K562 (cell line): ENCODE measurements at regions not wholly inside any gene's neighbourhood (a gene's known extent, or its start where the extent isn't known, plus 50 kb on each side); places are given as distances from the start of the nearest gene placed in this dataset.

Source experiments
- ARID2 ChIP-seq: fragments of 450-650 bp; IDR thresholded peaks from 2 replicates; pipeline ENCODE4 v1.6.1; 2017; ENCODE audit warnings: antibody characterized with exemption, mild to moderate bottlenecking
- BRF1 ChIP-seq: IDR thresholded peaks from 3 replicates; pipeline ENCODE4 v1.6.1; 2011; ENCODE audit warnings: borderline replicate concordance, mild to moderate bottlenecking; ENCODE audit not compliant: insufficient read length; ENCODE audit errors: extremely low read depth
- KLF1 ChIP-seq: fragments of 450-650 bp; IDR thresholded peaks from 2 replicates; pipeline ENCODE4 v1.6.1; 2016; ENCODE audit warnings: missing genetic modification characterization, missing compliant biosample characterization
- NUFIP1 ChIP-seq: fragments of 450-650 bp; IDR thresholded peaks from 2 replicates; pipeline ENCODE4 v1.6.1; 2018; ENCODE audit not compliant: partially characterized antibody
- PML ChIP-seq: IDR thresholded peaks from 2 replicates; pipeline ENCODE4 v1.6.1; 2012; ENCODE audit warnings: low read length, inconsistent platforms
- SREBF1 ChIP-seq: fragments of 150-350 bp; IDR thresholded peaks from 2 replicates; pipeline ENCODE4 v1.6.1; 2014; ENCODE audit warnings: antibody characterized with exemption, low read depth, low read length, borderline replicate concordance
- ZNF197 ChIP-seq: fragments of 200-800 bp; sonication (Bioruptor generic); IDR thresholded peaks from 2 replicates; pipeline ENCODE4 v1.6.1; 2016; ENCODE audit warnings: low read depth, missing genetic modification characterization, missing compliant biosample characterization
- TF ChIP-seq, protein P1 (sequence below): sonication (generic); formaldehyde crosslinking; IDR thresholded peaks from 2 replicates; pipeline ENCODE4 v1.8.0; 2022; ENCODE audit warnings: mild to moderate bottlenecking, missing genetic modification reagents, borderline replicate concordance
- TF ChIP-seq, protein P2 (sequence below): sonication (generic); formaldehyde crosslinking; IDR thresholded peaks from 2 replicates; pipeline ENCODE4 v1.8.0; 2022; ENCODE audit warnings: mild to moderate bottlenecking, missing genetic modification reagents

DNA sequence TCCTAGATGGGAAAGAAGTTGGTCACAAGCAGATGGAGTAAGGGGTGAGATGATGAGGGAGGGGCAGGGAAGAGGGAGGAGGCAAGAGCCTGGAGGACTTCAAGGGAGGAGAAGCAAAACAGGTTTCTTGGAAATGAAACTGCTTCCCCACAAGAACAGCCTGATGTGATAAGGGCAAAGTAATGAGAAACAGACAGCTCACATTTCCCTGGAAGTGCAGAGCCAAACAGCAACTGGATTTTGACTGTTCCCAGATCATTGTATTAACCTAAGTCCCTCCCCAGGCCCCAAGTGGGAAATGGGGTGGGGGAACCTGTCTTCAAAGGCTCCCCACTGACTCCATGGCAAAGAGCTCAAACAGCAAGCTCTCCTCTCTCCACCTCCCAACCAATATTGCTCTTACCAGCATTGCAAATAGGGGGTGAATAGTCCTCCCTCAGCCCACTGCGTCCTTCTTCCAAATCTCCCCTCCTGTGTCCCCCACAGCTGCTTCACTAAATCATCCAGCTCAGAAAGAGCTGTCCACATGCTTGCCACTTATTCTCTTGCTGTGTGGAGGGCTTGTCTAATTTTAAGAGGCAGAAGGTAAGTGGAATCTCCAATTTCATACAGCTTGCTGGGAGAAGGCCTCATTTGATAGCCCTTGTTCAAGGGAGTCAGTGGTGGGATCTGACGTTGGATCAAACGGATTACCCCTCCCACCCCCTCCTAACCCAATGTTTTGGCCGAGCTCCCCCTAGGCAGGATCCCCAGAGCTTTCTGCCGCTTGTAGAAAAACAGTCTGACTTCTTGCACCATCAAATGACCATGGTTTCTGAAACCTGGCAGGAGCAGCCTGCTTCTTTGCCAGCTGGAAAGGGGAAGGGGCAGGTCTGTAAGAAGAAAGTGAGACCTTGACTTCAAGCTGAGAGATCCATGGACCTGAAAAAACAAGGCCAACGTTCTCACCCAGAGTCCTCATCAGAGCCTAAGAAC, 56.3 kb upstream of the SMIM36 start (continued):
- TF ChIP-seq, protein P1, sequence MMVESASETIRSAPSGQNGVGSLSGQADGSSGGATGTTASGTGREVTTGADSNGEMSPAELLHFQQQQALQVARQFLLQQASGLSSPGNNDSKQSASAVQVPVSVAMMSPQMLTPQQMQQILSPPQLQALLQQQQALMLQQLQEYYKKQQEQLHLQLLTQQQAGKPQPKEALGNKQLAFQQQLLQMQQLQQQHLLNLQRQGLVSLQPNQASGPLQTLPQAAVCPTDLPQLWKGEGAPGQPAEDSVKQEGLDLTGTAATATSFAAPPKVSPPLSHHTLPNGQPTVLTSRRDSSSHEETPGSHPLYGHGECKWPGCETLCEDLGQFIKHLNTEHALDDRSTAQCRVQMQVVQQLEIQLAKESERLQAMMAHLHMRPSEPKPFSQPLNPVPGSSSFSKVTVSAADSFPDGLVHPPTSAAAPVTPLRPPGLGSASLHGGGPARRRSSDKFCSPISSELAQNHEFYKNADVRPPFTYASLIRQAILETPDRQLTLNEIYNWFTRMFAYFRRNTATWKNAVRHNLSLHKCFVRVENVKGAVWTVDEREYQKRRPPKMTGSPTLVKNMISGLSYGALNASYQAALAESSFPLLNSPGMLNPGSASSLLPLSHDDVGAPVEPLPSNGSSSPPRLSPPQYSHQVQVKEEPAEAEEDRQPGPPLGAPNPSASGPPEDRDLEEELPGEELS (CRISPR knock-in tag): no peak
- TF ChIP-seq KLF1 (tag) (no peak), ZNF197 (CRISPR knock-in tag) (no peak), ARID2 (no peak), BRF1 (no peak), PML (no peak), NUFIP1 (no peak), SREBF1 (no peak)
- TF ChIP-seq, protein P2, sequence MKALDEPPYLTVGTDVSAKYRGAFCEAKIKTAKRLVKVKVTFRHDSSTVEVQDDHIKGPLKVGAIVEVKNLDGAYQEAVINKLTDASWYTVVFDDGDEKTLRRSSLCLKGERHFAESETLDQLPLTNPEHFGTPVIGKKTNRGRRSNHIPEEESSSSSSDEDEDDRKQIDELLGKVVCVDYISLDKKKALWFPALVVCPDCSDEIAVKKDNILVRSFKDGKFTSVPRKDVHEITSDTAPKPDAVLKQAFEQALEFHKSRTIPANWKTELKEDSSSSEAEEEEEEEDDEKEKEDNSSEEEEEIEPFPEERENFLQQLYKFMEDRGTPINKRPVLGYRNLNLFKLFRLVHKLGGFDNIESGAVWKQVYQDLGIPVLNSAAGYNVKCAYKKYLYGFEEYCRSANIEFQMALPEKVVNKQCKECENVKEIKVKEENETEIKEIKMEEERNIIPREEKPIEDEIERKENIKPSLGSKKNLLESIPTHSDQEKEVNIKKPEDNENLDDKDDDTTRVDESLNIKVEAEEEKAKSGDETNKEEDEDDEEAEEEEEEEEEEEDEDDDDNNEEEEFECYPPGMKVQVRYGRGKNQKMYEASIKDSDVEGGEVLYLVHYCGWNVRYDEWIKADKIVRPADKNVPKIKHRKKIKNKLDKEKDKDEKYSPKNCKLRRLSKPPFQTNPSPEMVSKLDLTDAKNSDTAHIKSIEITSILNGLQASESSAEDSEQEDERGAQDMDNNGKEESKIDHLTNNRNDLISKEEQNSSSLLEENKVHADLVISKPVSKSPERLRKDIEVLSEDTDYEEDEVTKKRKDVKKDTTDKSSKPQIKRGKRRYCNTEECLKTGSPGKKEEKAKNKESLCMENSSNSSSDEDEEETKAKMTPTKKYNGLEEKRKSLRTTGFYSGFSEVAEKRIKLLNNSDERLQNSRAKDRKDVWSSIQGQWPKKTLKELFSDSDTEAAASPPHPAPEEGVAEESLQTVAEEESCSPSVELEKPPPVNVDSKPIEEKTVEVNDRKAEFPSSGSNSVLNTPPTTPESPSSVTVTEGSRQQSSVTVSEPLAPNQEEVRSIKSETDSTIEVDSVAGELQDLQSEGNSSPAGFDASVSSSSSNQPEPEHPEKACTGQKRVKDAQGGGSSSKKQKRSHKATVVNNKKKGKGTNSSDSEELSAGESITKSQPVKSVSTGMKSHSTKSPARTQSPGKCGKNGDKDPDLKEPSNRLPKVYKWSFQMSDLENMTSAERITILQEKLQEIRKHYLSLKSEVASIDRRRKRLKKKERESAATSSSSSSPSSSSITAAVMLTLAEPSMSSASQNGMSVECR (CRISPR knock-in tag): no peak
